A673 (cell line): ENCODE measurements at regions not wholly inside any gene's neighbourhood (a gene's known extent, or its start where the extent isn't known, plus 50 kb on each side); places are given as distances from the start of the nearest gene placed in this dataset.

ENCODE experiments used
- CTCF ChIP-seq: fragments of 300-800, 200-600 bp; sonication (generic); conservative IDR thresholded peaks from 2 replicates; pipeline ENCODE4 v1.5.1; 2017; ENCODE audit warnings: low read depth, mild to moderate bottlenecking, antibody characterized with exemption, low read length, moderate library complexity, mixed read lengths
- EZH2 ChIP-seq: fragments of 200-600 bp; sonication (generic); IDR thresholded peaks from 2 replicates; pipeline ENCODE4 v1.6.1; 2017; ENCODE audit warnings: borderline replicate concordance, low read depth, mild to moderate bottlenecking, mixed read lengths, antibody characterized with exemption, low read length; ENCODE audit not compliant: poor library complexity, severe bottlenecking

DNA sequence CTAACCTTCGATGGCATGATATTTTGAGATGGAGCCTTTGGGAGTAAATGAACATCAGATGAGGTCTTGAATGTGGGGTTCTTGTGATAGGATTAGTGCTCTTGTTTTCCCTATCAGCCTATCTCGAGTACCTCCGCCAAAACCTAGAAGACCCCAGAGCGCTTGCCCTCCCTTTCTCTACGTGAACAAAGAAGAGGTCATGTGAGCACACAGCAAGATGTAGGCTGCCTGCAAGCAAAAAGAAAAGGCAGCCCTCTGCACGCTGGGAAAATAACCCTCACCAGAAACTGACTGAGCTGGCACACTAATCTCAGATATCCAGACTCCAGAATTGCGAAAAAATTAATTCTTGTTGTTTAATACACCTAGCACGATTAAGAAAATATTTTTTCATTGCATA is 799.8 kb upstream of the SLC10A2 start:
- TF ChIP-seq CTCF (no peak), EZH2 (no peak)
